ENCODE measurements at regions not wholly inside any gene's neighbourhood (a gene's known extent, or its start where the extent isn't known, plus 50 kb on each side); places are given as distances from the start of the nearest gene placed in this dataset.

DNA sequence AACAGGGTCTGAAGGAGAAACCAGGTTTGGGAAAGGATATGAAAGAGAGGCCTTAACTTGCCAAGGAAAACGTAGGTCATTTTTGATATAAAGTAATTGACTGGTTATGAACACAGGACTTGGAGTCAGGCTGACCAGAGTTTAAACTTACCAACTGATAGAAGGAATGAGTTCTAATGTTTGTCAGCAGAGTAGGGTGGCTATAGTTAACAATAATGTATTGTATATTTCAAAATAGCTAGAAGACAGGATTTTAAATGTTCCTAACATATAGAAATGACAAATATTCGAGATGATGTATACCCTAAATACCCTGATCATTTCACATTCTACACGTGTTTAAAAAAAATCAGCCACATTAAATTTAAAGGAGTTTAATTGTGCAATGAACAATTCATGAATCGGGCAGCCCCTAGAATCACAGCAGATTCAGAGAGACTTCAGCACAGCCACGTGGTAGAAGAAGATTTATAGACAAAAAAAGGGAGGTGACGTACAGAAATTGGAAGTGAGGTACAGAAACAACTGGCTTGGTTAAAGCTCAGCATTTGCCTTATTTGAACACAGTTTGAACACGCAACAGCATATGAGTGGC is 52.5 kb upstream of the PLEKHG7 start:
- DNase-seq (ENCODE audit: low spot score), result no peak

- DNase-seq (ENCODE audit: low spot score), result peak; percentile 86
Observed at GRCh38 chr12:92649511-92650227, 53.1 kb upstream of the PLEKHG7 start.

- no peak for DNase-seq (ENCODE audit: low spot score)
Observed at GRCh38 chr12:92648242-92649031, 54.4 kb upstream of the PLEKHG7 start.

GRCh38 chr12:92641291-92641690 is 61.5 kb upstream of the PLEKHG7 start:
- DNase-seq (ENCODE audit: low spot score), result no peak

DNA sequence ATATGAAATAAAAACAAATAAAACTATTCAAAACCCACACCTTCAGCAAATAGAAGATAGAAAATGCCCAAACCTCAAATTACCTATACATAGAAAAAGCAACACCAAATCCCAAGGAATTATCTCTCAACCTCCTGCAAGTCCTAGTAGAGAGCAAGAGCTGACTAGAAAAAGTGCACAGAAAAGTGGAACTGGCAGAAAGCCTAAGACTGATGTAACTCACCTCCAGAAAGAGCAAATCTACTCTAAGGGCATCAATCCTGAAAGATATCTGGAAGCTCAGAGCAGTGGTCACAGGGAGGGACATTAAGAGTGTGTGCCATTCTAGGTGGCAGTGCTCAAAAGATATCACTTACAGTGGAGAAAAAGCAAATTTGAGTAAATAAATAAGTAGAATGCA is 62.1 kb upstream of the PLEKHG7 start:
- DNase-seq (ENCODE audit: low spot score), result no peak

GRCh38 chr12:92639017-92639416 is 63.8 kb upstream of the PLEKHG7 start:
- no peak for DNase-seq (ENCODE audit: low spot score)

DNA sequence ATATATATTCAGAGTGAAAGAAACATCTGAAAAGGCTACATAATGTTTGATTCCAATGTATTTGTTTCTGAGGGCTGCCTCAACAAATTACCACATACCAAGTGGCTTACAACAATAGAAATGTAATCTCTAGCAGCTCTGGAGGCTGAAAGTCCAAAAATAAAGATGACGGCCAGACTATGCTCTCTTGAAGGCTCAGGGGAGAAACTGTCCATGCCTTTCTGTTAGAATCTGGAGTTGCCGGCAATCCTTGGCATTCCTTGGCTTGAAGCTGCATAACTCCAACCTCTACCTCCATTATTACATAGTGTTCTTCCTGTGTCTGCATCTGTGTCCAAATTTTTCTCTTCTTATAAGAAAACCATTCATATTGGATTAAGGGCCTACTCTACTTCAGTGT is 68.1 kb upstream of the PLEKHG7 start:
- no peak for DNase-seq (ENCODE audit: low spot score)

- no peak for DNase-seq (ENCODE audit: low spot score)
Observed at GRCh38 chr12:92634202-92634601, 68.6 kb upstream of the PLEKHG7 start.

DNA sequence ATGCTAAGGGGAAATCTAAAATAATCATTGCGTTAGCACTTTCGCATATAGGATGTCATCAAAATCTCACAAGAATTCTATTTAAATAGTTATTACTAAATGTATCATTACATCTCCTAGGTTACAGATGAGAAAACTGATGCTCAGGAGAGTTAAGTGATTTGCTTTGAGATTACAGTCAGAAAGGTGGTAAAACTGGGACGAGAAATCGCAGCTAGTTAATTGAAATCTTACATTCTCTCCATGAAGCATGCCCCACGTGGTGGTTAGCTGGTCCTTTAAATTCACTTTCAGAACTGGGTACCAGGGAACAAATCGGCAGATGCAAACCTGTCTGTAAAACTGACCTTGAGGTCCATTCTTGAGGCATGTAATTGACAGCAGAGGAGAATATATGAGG is 71.8 kb upstream of the PLEKHG7 start:
- no peak for DNase-seq (ENCODE audit: low spot score)

GRCh38 chr12:92629349-92630065 is 73.3 kb upstream of the PLEKHG7 start:
- DNase-seq (ENCODE audit: low spot score), result no peak

- DNase-seq (ENCODE audit: low spot score), result no peak
Observed at GRCh38 chr12:92628476-92628875, 74.3 kb upstream of the PLEKHG7 start.

DNA sequence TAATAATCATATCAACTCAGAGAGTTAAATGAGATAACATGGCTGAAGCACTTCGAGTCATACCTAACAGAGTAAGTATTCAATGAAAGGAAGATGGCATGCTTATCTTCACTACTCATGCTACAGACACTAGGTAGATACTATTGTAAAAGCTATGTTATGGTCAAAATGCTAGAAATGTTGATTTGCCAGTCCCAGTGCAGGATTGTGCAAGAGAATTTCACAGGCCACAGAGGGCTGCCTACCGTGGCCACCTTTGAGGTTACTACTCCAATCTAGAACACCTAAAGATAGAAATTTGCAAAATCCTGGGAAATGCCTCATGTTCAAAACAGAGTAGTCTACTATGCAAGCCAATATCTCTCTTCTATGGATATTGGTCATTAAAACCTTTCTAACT is 75.3 kb upstream of the PLEKHG7 start:
- no peak for DNase-seq (ENCODE audit: low spot score)

DNA sequence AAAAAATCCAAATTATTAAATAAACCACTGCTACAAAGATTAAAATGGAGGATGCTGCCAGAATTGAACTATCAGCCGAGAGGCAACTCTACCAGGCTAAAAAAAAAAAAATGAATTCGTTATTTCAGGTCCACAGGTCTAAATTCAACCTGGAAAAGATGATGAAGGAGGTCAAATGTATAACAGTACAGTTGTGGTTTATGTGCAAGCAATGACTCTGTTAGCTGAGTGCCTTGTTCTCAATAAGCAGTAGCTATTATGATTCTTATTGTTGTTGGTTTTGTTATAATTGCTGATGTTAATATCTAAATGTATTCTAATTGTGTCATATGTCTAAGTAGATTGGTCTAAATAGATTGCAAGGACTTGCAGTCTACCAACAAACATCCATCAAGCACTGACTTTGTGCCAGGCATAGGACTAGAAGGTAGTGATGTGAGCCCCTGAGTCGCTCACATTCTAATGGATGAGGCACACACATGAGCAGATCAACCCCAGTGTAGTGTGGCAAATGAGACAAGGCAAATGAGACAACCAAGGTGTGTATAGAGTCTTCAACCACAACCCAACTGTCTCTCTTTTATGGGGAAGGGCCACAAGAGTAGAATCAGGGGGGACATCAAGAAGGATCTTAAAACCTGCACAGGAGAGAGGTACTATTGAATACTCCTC is 77.0 kb upstream of the PLEKHG7 start:
- DNase-seq (ENCODE audit: low spot score), result no peak

DNA sequence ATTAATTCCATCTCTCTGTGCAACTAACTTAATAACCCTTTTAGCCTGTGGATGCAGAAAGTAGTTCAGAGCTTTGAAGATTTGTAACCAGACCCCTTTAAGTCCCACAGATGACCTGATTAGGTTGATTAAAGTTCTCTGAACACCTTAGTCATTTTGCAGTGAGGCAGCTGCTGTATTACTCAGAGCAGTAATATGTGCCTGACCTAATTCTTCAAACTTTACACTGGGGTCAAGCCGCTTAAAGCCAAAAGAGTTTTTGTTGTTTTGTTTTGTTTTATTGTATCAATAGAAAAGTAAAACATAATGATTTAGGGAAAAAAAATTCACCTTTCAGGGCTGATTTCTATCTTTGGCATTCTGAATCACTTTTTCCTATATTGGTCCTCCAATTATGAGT is 78.6 kb upstream of the PLEKHG7 start:
- peak; percentile 36 for DNase-seq (ENCODE audit: low spot score)

GRCh38 chr12:92623386-92623785 is 79.4 kb upstream of the PLEKHG7 start:
- DNase-seq (ENCODE audit: low spot score), result no peak

DNA sequence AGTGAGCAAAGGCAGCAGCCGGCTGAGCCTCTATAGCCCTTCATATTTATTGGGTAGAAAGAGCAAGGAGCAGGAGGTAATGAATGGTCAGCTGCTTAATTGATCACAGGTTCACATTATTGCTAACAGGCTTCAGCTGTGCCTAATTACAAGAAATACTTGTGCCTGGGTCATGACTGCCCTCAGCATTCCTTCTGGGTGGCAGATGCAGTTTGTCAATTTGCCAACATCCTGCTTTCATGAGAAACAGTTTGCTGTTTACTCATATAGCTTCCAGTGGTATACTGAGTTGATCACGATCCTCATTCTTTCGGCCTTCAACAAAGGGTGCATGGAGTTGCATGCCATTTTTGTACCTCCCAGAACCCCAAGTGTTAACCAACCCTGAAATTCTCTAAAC is 81.0 kb upstream of the PLEKHG7 start:
- no peak for DNase-seq (ENCODE audit: low spot score)

DNA sequence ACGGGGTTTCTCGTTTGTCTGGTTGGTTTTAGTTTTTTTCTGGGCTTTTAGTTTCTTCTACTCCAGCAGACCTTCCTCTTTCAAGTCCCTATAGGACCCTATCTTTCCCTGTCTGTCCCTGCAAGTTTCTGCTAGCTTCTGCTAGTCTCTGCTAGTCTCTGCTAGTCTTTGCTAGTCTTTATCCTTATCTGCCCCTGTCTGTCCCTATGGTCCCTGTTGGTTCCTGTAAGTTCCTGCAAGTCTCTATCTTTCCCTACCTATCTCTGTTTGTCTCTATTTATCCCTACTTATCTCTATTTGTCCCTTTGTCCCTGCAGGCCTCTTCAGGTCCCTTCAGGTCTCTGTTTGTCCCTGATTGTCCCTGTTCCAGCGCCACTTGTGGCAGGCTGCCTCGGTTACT is 81.5 kb upstream of the PLEKHG7 start:
- DNase-seq (ENCODE audit: low spot score), result no peak

DNA sequence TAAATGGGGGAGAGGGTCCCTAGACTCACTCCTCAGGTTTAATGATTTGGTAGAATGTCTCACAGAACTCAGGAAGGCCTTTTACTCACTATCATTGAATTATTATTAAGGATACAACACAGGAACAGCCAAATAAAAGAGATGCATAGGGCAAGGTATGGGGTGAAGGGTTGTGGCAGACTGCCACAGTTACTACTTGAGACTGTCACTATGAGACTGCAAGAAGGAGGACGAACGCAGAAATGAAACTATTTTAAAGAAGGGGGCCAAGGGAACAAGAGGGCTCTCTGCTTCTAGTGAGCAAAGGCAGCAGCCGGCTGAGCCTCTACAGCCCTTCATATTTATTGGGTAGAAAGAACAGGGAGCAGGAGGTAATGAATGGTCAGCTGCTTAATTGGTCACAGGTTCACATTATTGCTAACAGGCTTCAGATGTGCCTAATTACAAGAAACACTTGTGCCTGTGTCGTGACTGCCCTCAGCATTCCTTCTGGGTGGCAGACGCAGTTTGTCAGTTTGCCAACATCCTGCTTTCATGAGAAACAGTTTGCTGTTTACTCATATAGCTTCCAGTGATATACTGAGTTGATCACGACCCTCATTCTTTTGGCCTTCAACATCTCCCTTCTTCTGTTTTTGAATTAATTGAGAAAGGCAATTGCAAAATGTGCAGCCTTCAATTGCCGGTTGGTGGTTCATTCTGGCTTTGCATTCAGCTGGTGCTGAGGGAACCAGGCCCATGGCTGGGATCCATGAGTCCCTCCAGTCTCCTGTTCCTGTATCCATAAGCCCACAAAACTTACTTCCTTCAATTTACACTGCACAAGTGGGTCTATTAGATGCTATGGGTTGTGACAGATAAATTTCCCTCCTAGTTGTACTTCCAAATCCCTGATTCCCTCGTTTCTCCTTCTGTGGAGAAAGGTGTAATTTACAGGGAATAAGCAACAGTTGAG is 82.8 kb upstream of the PLEKHG7 start:
- no peak for DNase-seq (ENCODE audit: low spot score)

DNA sequence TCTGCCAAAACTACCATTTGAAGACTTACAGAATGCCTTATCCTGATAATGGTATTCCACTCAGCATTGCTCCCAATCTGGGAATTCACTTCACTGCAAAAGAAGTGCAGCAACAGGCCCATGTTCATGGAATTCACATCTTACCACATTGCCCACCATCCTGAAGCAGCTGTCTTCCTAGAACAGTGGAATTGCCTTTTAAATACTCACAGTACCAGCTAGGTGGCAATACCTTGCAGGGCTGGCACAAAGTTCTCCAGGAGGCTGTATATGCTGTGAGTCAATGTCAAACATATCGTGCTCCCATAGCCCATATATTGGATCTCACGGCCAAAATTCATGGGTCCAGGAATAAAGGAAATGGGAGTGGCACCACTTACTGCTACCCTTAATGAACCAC is 83.8 kb upstream of the PLEKHG7 start:
- DNase-seq (ENCODE audit: low spot score), result no peak

GRCh38 chr12:92615703-92616102 is 87.1 kb upstream of the PLEKHG7 start:
- DNase-seq (ENCODE audit: low spot score), result no peak

DNA sequence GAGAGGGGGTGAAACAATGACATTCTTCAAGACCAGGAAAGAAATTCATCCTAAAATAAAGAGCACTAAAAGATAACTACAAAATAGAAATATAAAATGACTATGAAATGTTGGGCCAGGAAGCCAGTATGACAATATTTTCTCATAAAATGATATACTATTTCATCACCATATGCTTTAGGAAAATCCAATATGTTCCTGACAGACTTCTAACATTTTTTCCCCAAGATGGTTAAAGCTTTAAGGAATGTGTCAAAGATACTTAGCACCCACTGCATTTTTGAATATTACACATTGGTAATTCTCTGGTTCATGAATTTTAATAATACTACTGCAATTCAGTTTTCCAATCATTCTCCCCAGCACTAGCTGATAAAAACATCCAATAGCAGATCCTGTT is 87.7 kb upstream of the PLEKHG7 start:
- DNase-seq (ENCODE audit: low spot score), result no peak

Measured in GM03348 (cell line).